Activated naive CD4-positive, alpha-beta T cell (primary cell): ENCODE measurements at regions not wholly inside any gene's neighbourhood (a gene's known extent, or its start where the extent isn't known, plus 50 kb on each side); places are given as distances from the start of the nearest gene placed in this dataset.
"Not testable (repeated sequence)": the region's sequence is repeated elsewhere in the genome, so short reads cannot be mapped to it uniquely, and the experiment has no call there.

Experiments used
- DNase-seq, 4 experiments: peaks; one replicate each; lab custom pipeline; 2025; lab: John Stamatoyannopoulos, UW

GRCh38 chr2:43071599-43072550 lies 154.5 kb downstream of the ZFP36L2 start:
- DNase-seq: no peak

- DNase-seq: no peak
Observed at GRCh38 chr2:43070676-43071502, 155.5 kb downstream of the ZFP36L2 start.

- no peak for DNase-seq
Observed at GRCh38 chr2:43070030-43070429, 156.4 kb downstream of the ZFP36L2 start.

- DNase-seq: no peak
Observed at GRCh38 chr2:43068631-43069517, 157.5 kb downstream of the ZFP36L2 start.

GRCh38 chr2:43068041-43068533 lies 158.3 kb downstream of the ZFP36L2 start:
- no peak for DNase-seq

- DNase-seq: no peak
Observed at GRCh38 chr2:43067254-43068040, 159.0 kb downstream of the ZFP36L2 start.

GRCh38 chr2:43066541-43067253 lies 159.7 kb downstream of the ZFP36L2 start:
- DNase-seq: not testable (repeated sequence)

- no peak for DNase-seq
Observed at GRCh38 chr2:43065871-43066270, 160.5 kb downstream of the ZFP36L2 start.

GRCh38 chr2:43065036-43065435 lies 161.4 kb downstream of the ZFP36L2 start:
- no peak for DNase-seq

- not testable (repeated sequence) for DNase-seq
Observed at GRCh38 chr2:43063096-43063495, 163.3 kb downstream of the ZFP36L2 start.

GRCh38 chr2:43062058-43062457 lies 164.3 kb downstream of the ZFP36L2 start:
- no peak for DNase-seq

GRCh38 chr2:43060390-43061016 lies 165.9 kb downstream of the ZFP36L2 start:
- DNase-seq: no peak

- DNase-seq: peak in 1 of 4 experiments; percentile 36
Observed at GRCh38 chr2:43059183-43059897, 167.1 kb downstream of the ZFP36L2 start.

- DNase-seq: no peak
Observed at GRCh38 chr2:43058726-43059110, 167.7 kb downstream of the ZFP36L2 start.

- DNase-seq: no peak
Observed at GRCh38 chr2:43057742-43058725, 168.4 kb downstream of the ZFP36L2 start.

GRCh38 chr2:43057026-43057741 lies 169.2 kb downstream of the ZFP36L2 start:
- DNase-seq: no peak

GRCh38 chr2:43055985-43056384 lies 170.4 kb downstream of the ZFP36L2 start:
- no peak for DNase-seq
